ENCODE measurements at regions not wholly inside any gene's neighbourhood (a gene's known extent, or its start where the extent isn't known, plus 50 kb on each side); places are given as distances from the start of the nearest gene placed in this dataset.

GRCh38 chr10:33773886-33774480 is 439.5 kb upstream of the NRP1 start:
- TF ChIP-seq CTCF (IDR thresholded peaks at IDR 0.05): no peak
- TF ChIP-seq EZH2 (IDR thresholded peaks at IDR 0.05; ENCODE audit: borderline replicate concordance, insufficient read depth, low read depth, low read length, poor library complexity, severe bottlenecking): no peak

Data from B cell (primary cell).